HG03097 (cell line): ENCODE measurements at regions not wholly inside any gene's neighbourhood (a gene's known extent, or its start where the extent isn't known, plus 50 kb on each side); places are given as distances from the start of the nearest gene placed in this dataset.

Source experiments
- ATAC-seq: cut with Tn5 transposase; IDR thresholded peaks from one replicate; pipeline ENCODE4 v1.9.1; 2021; ENCODE audit not compliant: unreplicated experiment, low FRiP score

DNA sequence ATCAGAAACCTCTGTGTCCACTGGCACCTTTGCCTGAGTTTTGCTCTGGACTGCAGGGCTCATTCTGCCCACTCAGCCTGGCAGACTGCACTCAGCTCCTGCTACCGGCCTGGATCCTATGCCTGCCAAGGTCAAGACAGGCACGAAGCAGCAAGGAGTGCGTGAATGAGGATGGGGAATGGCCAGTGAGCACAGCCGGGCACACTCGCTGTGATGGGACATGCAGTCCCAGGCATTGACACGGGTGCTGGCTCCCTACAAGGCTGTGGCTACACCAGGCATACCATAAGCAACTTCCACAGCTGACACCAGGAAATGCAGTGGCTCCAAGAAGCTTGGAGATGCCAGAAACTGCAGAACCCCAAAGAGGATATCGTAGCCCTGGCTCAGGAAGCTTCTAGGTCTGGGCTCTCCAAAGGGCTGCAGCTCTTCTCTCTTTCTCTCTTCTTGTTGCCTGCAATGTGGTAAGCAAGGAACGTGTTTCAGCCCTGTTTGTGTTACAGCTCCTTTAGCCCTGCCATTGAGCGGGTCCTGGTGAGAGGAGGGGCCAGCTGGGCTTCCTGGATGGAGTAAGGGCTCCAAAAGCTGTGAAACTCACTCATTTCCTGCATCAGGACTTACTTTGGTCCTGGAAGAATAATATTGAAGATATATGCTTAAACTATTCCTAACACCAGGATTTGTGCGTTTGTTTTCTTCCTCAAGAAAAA is 832.6 kb upstream of the SLITRK5 start:
- no peak for ATAC-seq

GRCh38 chr13:86839221-86839620 is 832.0 kb upstream of the SLITRK5 start:
- ATAC-seq: no peak

DNA sequence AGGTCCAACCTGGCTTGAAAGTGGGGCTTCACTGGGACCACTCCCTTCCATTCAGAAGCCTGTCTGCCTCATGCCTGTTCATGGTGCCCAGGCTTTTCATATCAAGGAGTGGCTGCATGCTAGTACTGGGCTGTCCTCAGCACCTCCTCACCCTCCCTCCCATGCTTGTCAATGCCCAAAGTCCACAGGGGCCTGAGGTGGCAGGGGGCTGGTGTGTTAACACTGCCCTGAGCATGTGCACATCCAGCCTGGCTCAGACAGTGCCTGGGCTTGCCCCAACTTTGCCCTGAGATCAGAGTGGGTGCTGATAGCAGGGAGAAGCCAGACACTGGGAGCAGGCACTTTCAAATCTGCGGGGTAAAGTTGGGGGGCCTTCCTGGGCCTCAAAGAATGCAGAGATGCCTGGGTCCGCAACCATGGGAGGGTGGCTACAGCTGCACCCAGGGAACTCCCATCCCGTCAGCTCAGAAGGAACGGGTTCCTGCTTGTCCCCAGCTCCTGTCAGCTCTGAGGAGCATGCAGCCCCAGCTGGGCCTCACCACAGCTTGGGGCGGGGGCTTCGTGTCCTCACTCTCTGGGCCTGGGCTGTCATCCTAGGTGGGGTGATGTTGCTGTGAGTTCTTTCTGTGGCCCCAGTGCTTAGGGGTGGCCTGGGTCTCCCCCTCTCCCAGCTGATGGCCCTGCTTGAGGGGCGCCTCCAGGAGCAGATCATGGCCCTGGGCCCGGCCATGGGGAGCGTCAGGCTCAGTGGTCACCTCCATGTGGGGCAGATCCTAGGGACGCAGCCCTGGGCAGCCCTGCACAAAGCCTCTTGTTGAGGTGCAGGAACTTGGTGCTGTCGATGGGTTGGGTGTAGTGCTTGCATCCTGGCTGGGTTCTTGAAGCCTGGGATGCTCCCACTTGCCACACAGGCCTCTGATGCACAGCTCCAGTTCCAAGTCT is 830.6 kb upstream of the SLITRK5 start:
- no peak for ATAC-seq

DNA sequence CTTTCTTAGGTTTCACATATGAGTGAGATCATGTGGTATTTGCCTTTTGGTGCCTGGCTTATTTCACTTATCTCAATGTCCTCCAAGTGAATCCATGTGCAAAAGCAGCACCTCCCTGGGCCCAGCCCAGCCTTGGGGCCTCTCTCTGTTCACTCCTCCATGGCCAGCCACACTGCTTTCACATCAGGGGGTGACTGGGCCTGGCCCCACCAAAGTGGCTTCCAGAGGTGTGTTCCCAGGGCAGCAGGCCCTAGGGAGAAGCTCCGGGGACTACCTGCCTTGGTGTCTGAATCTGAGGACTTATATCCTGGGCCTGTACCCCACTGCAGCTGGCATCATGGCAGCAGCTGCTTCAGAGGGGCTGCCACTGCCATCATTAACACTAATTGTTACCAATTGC is 829.9 kb upstream of the SLITRK5 start:
- ATAC-seq: no peak

- ATAC-seq: no peak
Measured at GRCh38 chr13:86846501-86846900, 824.7 kb upstream of the SLITRK5 start.

DNA sequence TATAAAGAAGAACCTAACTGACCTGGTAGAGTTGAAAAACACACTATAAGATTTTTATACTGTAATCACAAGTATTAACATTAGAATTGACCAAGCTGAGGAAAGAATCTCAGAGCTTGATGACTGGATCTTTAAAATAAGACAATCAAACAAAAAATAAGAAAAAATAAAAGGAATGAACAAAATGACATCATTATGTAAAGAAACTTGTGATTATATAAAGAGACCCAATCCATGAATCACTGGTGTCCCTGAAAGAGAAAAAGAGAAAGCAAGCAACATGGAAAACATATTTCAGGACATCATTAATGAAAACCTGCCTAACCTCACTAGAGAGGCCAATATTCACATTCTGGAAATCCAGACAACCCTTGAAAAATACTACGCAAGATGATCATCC is 822.5 kb upstream of the SLITRK5 start:
- no peak for ATAC-seq

DNA sequence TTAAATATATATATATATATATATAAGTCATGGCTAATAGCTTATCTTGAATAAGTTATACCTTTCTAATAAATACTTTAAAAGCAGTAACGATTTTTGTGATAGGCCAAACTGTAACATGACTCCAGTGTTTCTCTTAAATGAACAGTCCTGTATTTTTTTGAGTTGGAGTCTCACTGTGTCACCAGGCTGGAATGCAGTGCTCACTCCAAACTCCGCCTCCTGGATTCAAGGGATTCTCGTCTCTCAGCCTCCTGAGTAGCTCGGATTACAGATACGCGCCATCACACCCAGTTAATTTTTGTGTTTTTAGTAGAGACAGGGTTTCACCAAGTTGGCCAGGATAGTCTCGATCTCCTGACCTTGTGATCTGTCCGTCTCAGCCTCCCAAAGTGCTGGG is 814.2 kb upstream of the SLITRK5 start:
- no peak for ATAC-seq

DNA sequence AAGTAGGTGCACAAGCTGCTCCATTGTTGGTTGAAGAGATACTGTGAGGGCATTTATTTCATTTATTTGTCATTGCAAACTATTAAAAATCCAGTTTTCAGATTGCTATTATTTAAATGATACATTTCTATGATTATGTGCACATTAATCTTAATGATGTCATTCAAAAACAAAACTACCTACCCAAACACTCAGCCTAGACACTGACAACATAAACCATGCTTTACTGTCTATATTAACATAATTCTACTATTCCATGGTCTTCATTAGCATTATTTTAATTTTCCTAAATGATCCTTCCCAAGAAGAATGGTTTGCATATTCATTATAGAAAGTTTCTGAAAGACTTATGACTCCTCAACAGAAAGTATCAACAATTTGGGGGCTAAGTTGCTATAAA is 813.0 kb upstream of the SLITRK5 start:
- ATAC-seq: no peak

DNA sequence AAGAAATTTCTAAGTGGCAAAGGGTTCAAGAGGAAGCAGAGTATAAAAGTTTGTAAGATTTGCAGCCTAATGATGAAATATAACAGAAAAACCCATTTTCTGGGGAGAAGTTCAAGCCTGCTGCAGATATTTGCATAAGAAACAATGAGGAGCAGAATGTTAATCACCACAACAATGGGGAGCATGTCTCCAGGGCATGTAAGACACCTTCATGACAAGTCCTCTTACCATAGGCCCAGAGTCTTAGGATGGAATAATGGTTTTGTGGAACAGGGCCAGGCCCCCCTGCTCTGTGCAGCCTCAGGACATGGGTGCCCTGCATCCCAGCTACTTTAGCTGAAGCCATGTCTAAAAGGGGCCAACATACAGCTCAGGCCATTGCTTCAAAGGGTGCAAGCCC is 809.0 kb upstream of the SLITRK5 start:
- no peak for ATAC-seq

DNA sequence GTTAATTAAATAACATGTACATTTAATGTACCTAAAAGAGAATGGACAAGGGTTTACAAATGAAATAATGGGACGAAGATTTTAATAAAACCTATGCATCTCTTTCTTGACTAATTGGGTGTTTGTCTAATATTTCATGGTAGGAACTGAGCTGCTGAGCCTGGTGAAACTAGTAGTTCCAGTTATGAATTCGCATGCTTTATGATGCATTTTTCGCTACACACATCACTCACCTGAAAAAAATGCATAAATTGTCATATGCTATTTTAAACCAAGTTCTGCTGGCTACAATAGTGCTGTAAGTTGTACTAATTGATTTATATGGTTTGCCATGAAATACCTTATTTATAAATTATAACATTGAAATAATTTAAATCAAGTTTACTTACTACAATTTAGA is 806.8 kb upstream of the SLITRK5 start:
- ATAC-seq: no peak

DNA sequence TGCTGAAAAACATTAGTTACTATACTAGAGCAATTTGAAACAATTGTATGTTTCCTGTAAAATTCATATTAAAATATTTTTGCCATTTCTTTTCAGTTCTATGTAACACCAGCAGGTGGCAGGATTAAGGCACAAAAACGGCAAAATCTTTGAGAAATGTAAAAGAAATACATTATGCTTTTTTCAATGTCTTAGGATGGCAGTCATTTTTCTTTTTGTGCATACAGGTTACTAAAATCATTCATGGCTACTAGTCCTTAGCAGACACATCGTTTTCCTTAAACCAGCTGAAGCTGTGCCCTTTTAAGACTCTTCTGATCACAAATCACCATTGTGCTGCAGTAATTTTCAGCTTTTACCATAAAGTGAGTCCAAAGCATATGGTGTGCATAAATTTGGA is 800.7 kb upstream of the SLITRK5 start:
- no peak for ATAC-seq

- ATAC-seq: no peak
Measured at GRCh38 chr13:86877441-86877840, 793.7 kb upstream of the SLITRK5 start.

DNA sequence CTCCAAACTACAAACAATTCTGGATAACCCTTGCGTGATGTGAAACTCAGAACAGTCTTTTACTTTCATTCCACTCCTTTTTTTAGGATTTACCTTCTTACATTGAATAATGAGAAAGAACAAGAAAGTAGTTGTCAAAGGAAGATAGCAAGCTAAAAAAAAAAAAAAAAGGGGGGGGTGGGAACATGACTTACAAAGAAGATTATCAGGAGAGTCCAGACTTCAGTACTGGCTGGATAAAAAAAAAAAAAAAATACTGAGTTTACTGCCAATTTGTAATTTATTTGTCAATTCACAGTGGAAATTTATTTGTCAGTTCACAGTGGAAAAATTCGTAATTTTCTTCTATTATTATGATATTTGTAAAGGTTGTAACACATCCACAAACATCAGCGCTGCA is 792.4 kb upstream of the SLITRK5 start:
- no peak for ATAC-seq

DNA sequence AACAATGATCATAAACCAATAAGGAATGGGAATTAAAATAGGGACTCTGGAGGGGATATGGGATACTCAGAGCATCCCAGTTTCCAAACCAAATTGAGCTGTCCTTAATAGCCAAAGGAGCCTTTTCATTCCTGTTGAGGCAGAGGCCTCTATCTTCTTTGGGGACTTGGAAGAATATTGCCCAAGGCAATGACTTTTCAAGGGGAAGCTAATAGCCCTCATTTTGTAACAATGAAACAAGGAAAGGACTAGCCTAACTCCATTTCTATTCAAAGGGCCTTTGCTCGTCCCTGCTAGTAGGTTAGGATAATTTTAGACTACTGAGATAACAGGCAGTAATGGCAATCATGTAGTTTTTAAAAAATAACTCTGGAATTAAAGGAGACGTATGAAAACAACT is 789.8 kb upstream of the SLITRK5 start:
- ATAC-seq: no peak

DNA sequence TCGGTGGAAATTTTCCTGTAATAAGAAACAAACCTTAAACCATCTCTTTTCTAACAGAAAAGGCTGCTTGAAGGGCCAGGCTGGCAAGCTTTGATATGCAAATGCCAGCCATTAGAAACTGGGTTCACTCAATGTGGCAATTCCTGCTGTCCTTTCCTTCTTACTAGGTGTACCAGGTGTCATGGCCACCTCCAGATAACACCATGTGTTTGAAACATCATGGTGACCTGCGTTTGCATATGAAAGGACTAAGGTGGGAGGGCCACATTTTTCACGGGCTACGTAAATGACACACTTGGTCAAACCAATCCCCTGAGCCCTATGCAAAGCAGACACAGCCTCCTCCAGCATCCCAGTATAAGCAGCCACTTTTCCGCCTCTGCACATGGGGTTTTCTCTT is 789.1 kb upstream of the SLITRK5 start:
- no peak for ATAC-seq

- ATAC-seq: no peak
Measured at GRCh38 chr13:86882835-86883234, 788.3 kb upstream of the SLITRK5 start.

GRCh38 chr13:86892330-86892729 is 778.8 kb upstream of the SLITRK5 start:
- no peak for ATAC-seq

DNA sequence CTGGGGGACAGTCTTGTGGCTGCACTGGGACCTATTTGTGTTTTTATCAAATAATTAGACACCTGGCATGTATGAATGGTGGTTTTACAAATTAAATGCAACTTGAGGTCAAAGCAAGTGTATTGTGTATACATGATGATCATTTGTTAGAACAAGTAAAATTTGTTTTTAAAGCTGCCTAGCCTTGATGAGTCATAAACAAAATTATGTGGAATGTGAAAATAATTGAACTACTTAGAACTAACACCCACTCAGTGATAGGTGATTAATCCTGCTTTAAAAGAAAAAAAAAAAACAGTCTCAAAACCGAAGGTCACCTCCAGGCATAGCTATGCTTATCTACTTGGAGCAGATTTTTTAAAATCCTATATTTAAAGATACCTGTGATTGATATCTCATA is 770.3 kb upstream of the SLITRK5 start:
- ATAC-seq: no peak

DNA sequence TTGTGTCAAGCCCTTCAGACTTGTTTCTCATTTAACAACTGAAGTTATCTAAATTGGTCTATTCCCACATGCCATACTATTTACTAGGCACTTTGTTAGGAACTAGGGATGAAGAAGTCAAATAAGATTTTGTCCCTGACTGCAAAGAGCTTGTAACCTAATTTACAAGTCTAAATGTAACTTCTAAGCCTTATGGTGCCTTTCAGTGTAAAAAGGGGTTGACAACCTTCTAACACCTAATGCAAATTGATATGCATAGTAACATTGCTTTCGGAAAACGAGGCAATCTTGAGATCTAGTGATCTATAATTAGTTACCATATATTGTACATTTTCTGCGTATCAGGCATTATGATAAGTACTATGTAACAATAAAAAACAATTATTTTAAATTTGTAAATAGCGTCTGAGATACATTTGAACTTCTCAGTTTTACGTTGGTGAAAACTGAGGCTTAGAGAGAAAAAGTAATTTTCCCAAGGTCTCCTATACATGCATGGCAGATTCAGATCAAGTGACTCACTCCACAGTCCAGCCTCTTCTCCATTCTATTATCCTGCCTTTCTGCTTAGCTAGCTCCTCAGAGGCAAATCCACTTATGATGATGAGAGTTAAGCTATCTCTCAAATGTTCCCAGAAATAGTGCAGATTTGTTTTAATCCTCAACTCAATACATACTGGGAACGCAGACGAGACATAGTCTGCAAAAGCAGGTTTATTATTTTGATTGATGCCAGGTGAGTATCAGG is 764.9 kb upstream of the SLITRK5 start:
- ATAC-seq: no peak

DNA sequence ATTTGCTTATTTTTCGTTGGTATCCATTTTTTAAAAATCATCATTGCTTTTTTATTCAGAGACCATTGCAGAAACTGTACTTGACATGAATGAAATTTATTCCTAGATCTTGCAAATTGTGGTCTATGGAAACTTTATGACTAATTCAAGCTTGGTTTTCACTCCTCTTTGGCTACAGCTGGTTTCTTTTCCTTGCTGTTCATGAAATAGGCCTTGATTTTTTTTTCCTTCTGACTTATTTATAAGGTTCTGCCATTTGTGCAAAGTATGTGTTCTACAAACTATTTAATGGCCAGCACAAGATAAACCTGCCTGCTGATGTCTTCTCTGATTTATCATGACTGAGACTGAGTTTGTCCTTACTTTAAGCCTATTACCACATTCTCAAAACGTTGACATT is 764.0 kb upstream of the SLITRK5 start:
- no peak for ATAC-seq

DNA sequence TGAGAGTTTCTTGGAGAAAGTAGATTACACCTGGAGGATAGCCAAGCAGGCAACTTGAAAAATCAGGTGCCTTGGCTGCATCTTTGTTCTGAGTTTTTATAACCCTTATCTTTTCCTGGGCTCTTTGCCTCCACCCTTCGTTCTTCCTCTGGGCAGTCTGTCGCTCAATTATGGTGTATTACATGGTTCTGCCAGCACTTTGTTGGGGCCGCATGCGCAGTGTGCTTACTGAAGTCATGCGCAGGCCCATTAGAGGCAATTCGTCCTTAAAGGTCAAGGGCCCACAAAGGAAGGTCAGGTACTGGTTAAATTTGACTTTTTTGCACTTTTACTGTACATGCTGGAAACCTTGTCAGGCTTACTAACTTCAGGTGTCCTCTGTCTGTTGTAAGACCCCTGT is 761.9 kb upstream of the SLITRK5 start:
- ATAC-seq: no peak
